GM10248 (cell line): ENCODE measurements at regions not wholly inside any gene's neighbourhood (a gene's known extent, or its start where the extent isn't known, plus 50 kb on each side); places are given as distances from the start of the nearest gene placed in this dataset.

Source experiments
- CTCF ChIA-PET: fragments of 300-600 bp; sonication (Branson Sonifier 250); formaldehyde crosslinking; extraction: SDS; loops from one replicate; lab custom pipeline; 2021; ENCODE audit warnings: antibody characterized with exemption; lab: Yijun Ruan, JAX
- POLR2A ChIA-PET: fragments of 350-650 bp; sonication (Branson Sonifier 250); formaldehyde crosslinking; extraction: SDS; loops from one replicate; lab custom pipeline; 2020; ENCODE audit warnings: antibody characterized with exemption; lab: Yijun Ruan, JAX
- DNase-seq: peaks from one replicate; pipeline ENCODE4 v3.0.0; 2012; ENCODE audit errors: extremely low spot score
- TF ChIP-seq, protein P1 (sequence below): IDR thresholded peaks from 2 replicates; pipeline ENCODE4 v1.5.1; 2012; ENCODE audit warnings: mild to moderate bottlenecking, low read depth; ENCODE audit errors: extremely low read depth, missing control alignments, control extremely low read depth

DNA sequence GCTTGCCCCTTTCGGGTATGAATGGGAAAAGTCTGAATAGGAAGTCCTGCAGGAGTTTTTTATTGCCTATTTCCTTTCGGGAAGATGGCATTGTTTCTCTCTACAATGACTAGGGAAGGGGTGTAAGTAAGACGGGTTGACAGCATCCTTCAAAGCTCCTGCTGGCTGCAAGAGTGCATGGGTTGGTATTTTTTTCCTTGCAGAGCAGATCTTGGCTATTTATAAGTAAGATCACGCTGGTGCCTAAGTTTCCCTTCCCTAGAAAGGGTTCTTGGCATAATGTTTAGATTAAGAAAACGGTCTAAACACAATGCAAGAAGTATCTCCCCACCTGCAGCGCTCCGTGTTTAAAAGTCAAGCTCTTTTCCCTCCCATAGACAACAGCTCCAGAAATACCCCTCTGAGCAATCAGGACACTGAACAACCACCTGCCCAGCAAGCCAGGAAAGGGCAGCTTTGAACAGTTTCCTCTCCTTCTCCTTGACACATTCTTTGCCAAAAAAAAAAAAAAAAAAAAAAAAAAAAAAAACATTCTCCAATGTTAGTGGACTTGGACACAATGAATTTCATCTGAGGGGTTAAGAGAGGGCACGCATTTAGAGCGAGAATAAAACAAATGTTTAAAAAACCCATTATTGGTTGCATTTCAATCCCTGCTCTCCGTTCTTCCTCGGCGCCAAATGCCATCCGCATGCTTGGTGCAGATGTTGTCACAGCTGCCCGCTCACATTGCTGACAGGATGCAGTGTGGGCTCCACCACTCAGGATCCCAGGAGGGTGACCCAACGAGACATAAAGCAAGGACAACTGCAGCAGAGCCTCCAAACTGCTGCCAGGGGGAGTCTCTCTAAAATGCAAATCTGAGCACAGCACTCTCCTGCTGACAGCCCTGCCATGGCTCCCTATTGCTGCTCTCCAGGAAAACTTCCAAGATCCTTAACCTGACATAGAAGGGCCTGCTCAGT, 427.4 kb upstream of the MGMT start:
- TF ChIP-seq, protein P1, sequence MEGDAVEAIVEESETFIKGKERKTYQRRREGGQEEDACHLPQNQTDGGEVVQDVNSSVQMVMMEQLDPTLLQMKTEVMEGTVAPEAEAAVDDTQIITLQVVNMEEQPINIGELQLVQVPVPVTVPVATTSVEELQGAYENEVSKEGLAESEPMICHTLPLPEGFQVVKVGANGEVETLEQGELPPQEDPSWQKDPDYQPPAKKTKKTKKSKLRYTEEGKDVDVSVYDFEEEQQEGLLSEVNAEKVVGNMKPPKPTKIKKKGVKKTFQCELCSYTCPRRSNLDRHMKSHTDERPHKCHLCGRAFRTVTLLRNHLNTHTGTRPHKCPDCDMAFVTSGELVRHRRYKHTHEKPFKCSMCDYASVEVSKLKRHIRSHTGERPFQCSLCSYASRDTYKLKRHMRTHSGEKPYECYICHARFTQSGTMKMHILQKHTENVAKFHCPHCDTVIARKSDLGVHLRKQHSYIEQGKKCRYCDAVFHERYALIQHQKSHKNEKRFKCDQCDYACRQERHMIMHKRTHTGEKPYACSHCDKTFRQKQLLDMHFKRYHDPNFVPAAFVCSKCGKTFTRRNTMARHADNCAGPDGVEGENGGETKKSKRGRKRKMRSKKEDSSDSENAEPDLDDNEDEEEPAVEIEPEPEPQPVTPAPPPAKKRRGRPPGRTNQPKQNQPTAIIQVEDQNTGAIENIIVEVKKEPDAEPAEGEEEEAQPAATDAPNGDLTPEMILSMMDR = no peak
- CTCF ChIA-PET = no interaction called here
- no peak for DNase-seq
- POLR2A ChIA-PET = no interaction called here

DNA sequence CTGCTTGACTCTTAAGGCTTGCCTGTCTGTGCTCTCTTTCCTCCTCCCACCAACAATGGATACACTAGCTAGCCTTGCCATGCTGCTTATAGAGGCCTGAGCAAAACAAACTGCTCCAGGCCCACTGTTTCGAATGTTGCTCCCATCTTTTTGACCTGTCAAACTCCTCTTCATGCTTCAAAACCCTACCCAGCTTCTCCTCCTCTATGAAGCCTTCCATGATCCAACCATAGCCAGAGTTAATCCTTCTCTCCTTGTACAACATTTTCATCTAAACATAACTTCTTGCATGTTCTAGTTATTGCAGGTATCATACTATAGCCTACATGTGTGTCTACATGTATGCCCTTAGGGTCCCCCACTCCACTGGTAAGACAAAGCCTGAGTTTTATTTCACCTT, 426.7 kb upstream of the MGMT start:
- TF ChIP-seq, protein P1 = no peak
- ChIA-PET CTCF (no interaction called here), POLR2A (no interaction called here)
- no peak for DNase-seq

DNA sequence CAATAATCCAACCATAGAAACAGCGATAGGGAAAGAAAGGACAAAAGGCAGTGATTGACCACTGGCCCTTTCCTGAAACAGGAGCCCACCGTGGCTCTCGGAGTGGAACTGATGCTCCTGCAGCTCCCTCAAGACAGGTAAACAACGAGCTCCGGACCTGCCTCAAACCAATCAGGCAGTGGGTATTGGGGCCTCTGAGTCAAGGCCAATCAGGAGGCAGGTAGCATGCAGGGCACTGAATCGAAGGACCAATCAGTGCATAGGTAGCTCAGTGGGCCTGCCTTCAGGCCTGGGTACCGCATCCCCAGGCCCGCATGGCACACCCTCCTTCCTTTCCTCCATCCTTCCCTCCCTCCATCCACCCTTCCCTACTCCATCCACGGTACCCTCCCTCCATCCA, 425.1 kb upstream of the MGMT start:
- CTCF ChIA-PET = interaction anchor here (1.2 to 2.6 kb wide), 2 partner anchors 8 to 10 kb away, joined by 5 to 8 read pairs; no protein-coding TSS in a partner anchor
- DNase-seq = no peak
- TF ChIP-seq, protein P1 = no peak
- POLR2A ChIA-PET = no interaction called here

DNA sequence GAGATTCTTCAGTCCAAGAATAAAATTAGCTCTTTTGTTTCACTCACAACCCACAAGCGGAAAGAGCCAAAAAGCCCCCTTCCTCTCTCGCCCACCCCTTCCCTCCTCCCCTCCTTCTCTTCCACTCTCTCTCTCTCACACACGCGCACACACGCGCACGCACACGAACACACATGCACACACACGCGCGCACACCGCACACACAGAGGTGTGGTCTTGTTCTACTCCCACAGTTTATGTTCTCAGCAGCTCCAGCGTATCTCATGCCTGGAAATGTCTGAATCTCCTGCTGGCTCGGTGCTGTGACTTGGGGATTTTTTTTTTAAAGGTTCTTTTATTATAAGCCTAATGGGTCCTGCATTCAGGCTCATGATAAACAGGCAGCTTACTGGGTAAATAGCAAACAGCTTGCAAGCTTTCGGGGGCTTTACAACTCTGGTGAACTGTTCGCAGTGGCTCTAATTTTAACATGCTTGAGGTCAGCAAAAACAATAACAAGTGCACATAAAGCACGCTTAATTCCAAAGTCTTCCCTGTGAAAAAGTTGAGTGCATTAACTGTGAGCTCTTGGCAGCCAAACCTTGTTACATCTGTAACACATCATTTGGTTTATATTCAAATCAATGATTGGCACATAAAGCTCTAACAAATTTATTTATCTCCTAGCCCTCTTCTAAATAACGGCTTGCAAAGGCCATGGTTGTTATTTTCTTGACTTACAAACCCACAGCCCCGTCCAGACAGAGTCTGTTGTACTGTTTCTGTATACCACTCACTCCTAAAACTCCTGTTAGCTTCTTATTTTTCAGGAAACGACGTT, 424.1 kb upstream of the MGMT start:
- ChIA-PET POLR2A (no interaction called here), CTCF (interaction anchor here (1.2 to 2.6 kb wide), 2 partner anchors 9 to 11 kb away, joined by 5 to 8 read pairs; no protein-coding TSS in a partner anchor)
- DNase-seq = no peak
- TF ChIP-seq, protein P1 = no peak

DNA sequence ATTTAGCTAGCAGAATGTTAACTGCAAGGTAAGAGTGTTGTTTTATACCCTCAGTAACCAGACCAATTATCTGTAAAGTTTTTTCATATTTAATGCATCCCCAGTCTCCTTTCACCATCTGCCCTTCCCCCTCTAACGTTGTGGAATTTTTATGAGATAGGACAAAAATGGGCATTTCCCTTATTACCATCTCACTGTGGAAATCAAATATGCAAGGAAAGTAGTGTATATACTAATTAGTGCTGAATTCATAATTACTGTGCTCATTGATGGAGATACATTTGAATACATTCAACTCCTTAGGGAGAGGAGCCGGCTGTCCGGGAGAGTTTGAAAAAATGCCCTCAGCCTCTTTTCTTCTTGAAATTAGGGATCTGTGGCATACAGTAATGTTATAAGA, 423.4 kb upstream of the MGMT start:
- no peak for DNase-seq
- TF ChIP-seq, protein P1 = no peak
- CTCF ChIA-PET = interaction anchor here (2.6 kb wide), 1 partner anchor 11 kb away, joined by 8 read pairs; no protein-coding TSS in a partner anchor
- POLR2A ChIA-PET = no interaction called here

DNA sequence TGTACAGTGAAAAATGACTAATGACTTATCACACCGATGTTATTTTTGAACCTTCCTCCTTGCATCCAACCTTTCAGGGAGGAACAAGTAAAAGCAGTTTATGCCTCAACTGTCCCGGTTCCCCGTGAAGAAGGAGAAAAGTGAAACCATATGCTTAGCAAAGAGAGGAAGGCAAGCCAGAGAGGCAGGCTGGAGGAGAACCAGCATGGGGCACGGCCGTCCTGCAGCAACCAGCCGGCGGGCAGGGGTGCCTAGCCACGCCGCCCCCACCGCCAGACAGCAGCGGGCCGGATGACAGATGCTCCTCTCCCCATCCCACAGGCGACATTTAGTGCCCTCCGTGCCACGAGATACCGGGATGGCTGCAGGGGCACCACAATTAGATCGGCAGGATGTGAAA, 421.4 kb upstream of the MGMT start:
- DNase-seq = no peak
- ChIA-PET POLR2A (no interaction called here), CTCF (no interaction called here)
- TF ChIP-seq, protein P1 = no peak
